DMS53 (cell line): ENCODE measurements at regions not wholly inside any gene's neighbourhood (a gene's known extent, or its start where the extent isn't known, plus 50 kb on each side); places are given as distances from the start of the nearest gene placed in this dataset.

ENCODE experiments used
- DNase-seq: peaks from one replicate; lab custom pipeline; 2025; lab: John Stamatoyannopoulos, UW

- DNase-seq, result no peak
Measured at GRCh38 chr15:96002890-96003859, 327.3 kb upstream of the NR2F2 start.

GRCh38 chr15:96005906-96006305, 324.6 kb upstream of the NR2F2 start:
- no peak for DNase-seq

- no peak for DNase-seq
Measured at GRCh38 chr15:96011136-96011535, 319.4 kb upstream of the NR2F2 start.

GRCh38 chr15:96014939-96015338, 315.6 kb upstream of the NR2F2 start:
- no peak for DNase-seq

GRCh38 chr15:96019114-96019513, 311.4 kb upstream of the NR2F2 start:
- DNase-seq, result no peak

GRCh38 chr15:96020133-96020532, 310.4 kb upstream of the NR2F2 start:
- DNase-seq, result no peak

- no peak for DNase-seq
Measured at GRCh38 chr15:96020797-96021196, 309.7 kb upstream of the NR2F2 start.

GRCh38 chr15:96023081-96023480, 307.4 kb upstream of the NR2F2 start:
- no peak for DNase-seq

GRCh38 chr15:96027501-96027900, 303.0 kb upstream of the NR2F2 start:
- DNase-seq, result no peak

GRCh38 chr15:96028620-96029019, 301.9 kb upstream of the NR2F2 start:
- no peak for DNase-seq

- no peak for DNase-seq
Measured at GRCh38 chr15:96029172-96029571, 301.3 kb upstream of the NR2F2 start.

- DNase-seq, result no peak
Measured at GRCh38 chr15:96031426-96032110, 298.9 kb upstream of the NR2F2 start.

GRCh38 chr15:96035091-96035490, 295.4 kb upstream of the NR2F2 start:
- DNase-seq, result no peak

GRCh38 chr15:96035635-96036034, 294.9 kb upstream of the NR2F2 start:
- no peak for DNase-seq

- no peak for DNase-seq
Measured at GRCh38 chr15:96037584-96037983, 292.9 kb upstream of the NR2F2 start.

GRCh38 chr15:96038131-96038530, 292.4 kb upstream of the NR2F2 start:
- no peak for DNase-seq

GRCh38 chr15:96038650-96039049, 291.9 kb upstream of the NR2F2 start:
- no peak for DNase-seq

- no peak for DNase-seq
Measured at GRCh38 chr15:96041982-96042733, 288.3 kb upstream of the NR2F2 start.

GRCh38 chr15:96042734-96043224, 287.7 kb upstream of the NR2F2 start:
- DNase-seq, result no peak

GRCh38 chr15:96043591-96044171, 286.8 kb upstream of the NR2F2 start:
- no peak for DNase-seq

GRCh38 chr15:96046620-96047240, 283.8 kb upstream of the NR2F2 start:
- no peak for DNase-seq
